Islet of Langerhans (tissue), 1 donor: ENCODE measurements at regions not wholly inside any gene's neighbourhood (a gene's known extent, or its start where the extent isn't known, plus 50 kb on each side); places are given as distances from the start of the nearest gene placed in this dataset.
"Not testable (repeated sequence)": the region's sequence is repeated elsewhere in the genome, so short reads cannot be mapped to it uniquely, and the experiment has no call there.

Experiments used
- FAIRE-seq: peaks from one replicate; lab custom pipeline; 2011; peaks lifted over from hg19 to GRCh38; lab: Jason Lieb, UNC

- no peak for FAIRE-seq
Observed at GRCh38 chr5:10921160-10921559, 160.1 kb upstream of the DAP start.

GRCh38 chr5:10920400-10920799, 159.4 kb upstream of the DAP start:
- FAIRE-seq, result no peak

GRCh38 chr5:10914741-10915480, 153.9 kb upstream of the DAP start:
- FAIRE-seq, result no peak

- FAIRE-seq, result peak; percentile 85
Observed at GRCh38 chr5:10913841-10914240, 152.8 kb upstream of the DAP start.

GRCh38 chr5:10913181-10913810, 152.3 kb upstream of the DAP start:
- FAIRE-seq, result no peak

- no peak for FAIRE-seq
Observed at GRCh38 chr5:10912435-10912834, 151.4 kb upstream of the DAP start.

GRCh38 chr5:10910261-10910660, 149.2 kb upstream of the DAP start:
- FAIRE-seq, result no peak

- FAIRE-seq, result no peak
Observed at GRCh38 chr5:10904862-10905432, 143.9 kb upstream of the DAP start.

GRCh38 chr5:10903786-10904560, 142.9 kb upstream of the DAP start:
- FAIRE-seq, result no peak

- no peak for FAIRE-seq
Observed at GRCh38 chr5:10902145-10902544, 141.1 kb upstream of the DAP start.

GRCh38 chr5:10898514-10898913, 137.5 kb upstream of the DAP start:
- no peak for FAIRE-seq

- no peak for FAIRE-seq
Observed at GRCh38 chr5:10896016-10896415, 135.0 kb upstream of the DAP start.

- no peak for FAIRE-seq
Observed at GRCh38 chr5:10894445-10895054, 133.5 kb upstream of the DAP start.

GRCh38 chr5:10892911-10893215, 131.8 kb upstream of the DAP start:
- FAIRE-seq, result no peak

- no peak for FAIRE-seq
Observed at GRCh38 chr5:10892147-10892910, 131.3 kb upstream of the DAP start.

GRCh38 chr5:10891193-10891592, 130.2 kb upstream of the DAP start:
- no peak for FAIRE-seq

GRCh38 chr5:10886497-10886896, 125.5 kb upstream of the DAP start:
- FAIRE-seq, result no peak

GRCh38 chr5:10885026-10885425, 124.0 kb upstream of the DAP start:
- FAIRE-seq, result no peak

- FAIRE-seq, result not testable (repeated sequence)
Observed at GRCh38 chr5:10883945-10884344, 122.9 kb upstream of the DAP start.

- FAIRE-seq, result no peak
Observed at GRCh38 chr5:10880934-10881333, 119.9 kb upstream of the DAP start.

- not testable (repeated sequence) for FAIRE-seq
Observed at GRCh38 chr5:10876996-10877395, 116.0 kb upstream of the DAP start.
